Thyroid gland (tissue), 4 donors: ENCODE measurements at regions not wholly inside any gene's neighbourhood (a gene's known extent, or its start where the extent isn't known, plus 50 kb on each side); places are given as distances from the start of the nearest gene placed in this dataset.

Experiments
- CTCF ChIP-seq, 6 experiments: fragments of 200-600 bp in 3 of 6; fragments of 450-650 bp in 3 of 6; sonication (generic) in 3 of 6; IDR thresholded peaks; one replicate each; pipeline ENCODE4 v1.5.1; 2016 to 2019; ENCODE audit warnings: antibody characterized with exemption in 6 of 6, mild to moderate bottlenecking in 2 of 6, inconsistent platforms in 1 of 6, moderate library complexity in 1 of 6
- POLR2A ChIP-seq, 2 donors: fragments of 450-650 bp; IDR thresholded peaks; one replicate each; pipeline ENCODE4 v1.6.1; 2017; ENCODE audit warnings: antibody characterized with exemption in 2 of 2, mild to moderate bottlenecking in 2 of 2, moderate library complexity in 1 of 2

GRCh38 chr2:6512589-6512988, 353.1 kb downstream of the CMPK2 start:
- TF ChIP-seq CTCF (IDR thresholded peaks at IDR 0.05) (no peak), POLR2A (IDR thresholded peaks at IDR 0.05) (no peak)
